CD4-positive, alpha-beta memory T cell (primary cell): ENCODE measurements at regions not wholly inside any gene's neighbourhood (a gene's known extent, or its start where the extent isn't known, plus 50 kb on each side); places are given as distances from the start of the nearest gene placed in this dataset.
A peak's percentile ranks its signal among the peaks of the same experiment; 100 is the strongest.

Experiments used
- CTCF ChIA-PET: fragments of 350-600 bp; sonication (Branson Sonifier 250); formaldehyde crosslinking; loops from one replicate; lab custom pipeline; 2021; ENCODE audit warnings: inconsistent platforms; ENCODE audit not compliant: partially characterized antibody; lab: Charles Lee
- POLR2A ChIA-PET: fragments of 350-600 bp; sonication (Branson Sonifier 250); formaldehyde crosslinking; loops from one replicate; lab custom pipeline; 2021; ENCODE audit not compliant: partially characterized antibody; lab: Charles Lee
- DNase-seq, 5 donors: peaks; one replicate each; pipeline versions ENCODE4 v3.0.0 to v3.0.0-alpha.2; 2020 to 2022; ENCODE audit warnings: mixed read lengths in 1 of 5
- H3K27ac ChIP-seq: one replicate; pipeline ENCODE4 v1.7.0; 2013; ENCODE audit warnings: low read depth, low read length
- H3K27me3 ChIP-seq: 2 replicates; pipeline ENCODE4 v1.7.0; 2013; ENCODE audit warnings: mild to moderate bottlenecking, low read length, moderate library complexity; ENCODE audit not compliant: insufficient read depth
- H3K36me3 ChIP-seq: 2 replicates; pipeline ENCODE4 v1.7.0; 2013; ENCODE audit warnings: mild to moderate bottlenecking, low read length, moderate library complexity; ENCODE audit not compliant: insufficient read depth
- H3K4me1 ChIP-seq: 2 replicates; pipeline ENCODE4 v1.7.0; 2013; ENCODE audit warnings: mild to moderate bottlenecking, low read length, moderate library complexity; ENCODE audit not compliant: insufficient read depth
- H3K4me3 ChIP-seq, 2 donors: one replicate each; pipeline ENCODE4 v1.7.0; 2013; ENCODE audit warnings: low read length in 2 of 2, mild to moderate bottlenecking in 1 of 2
- H3K9me3 ChIP-seq, 2 donors: one replicate each; pipeline ENCODE4 v1.7.0; 2013; ENCODE audit warnings: low read length in 2 of 2, control low read depth in 1 of 2; ENCODE audit not compliant: control insufficient read depth in 1 of 2
- H3K27ac Mint-ChIP-seq, 7 donors: one replicate each; pipeline ENCODE4 v1.8.0; 2020 to 2021; ENCODE audit warnings: mixed read lengths in 7 of 7, mild to moderate bottlenecking in 6 of 7, inconsistent platforms in 3 of 7, moderate library complexity in 3 of 7
- H3K27me3 Mint-ChIP-seq, 2 donors: one replicate each; pipeline ENCODE4 v1.8.0; 2020 to 2021; ENCODE audit warnings: mixed read lengths in 2 of 2
- H3K36me3 Mint-ChIP-seq, 2 donors: one replicate each; pipeline ENCODE4 v1.8.0; 2020 to 2021; ENCODE audit warnings: mixed read lengths in 2 of 2, inconsistent platforms in 1 of 2, mild to moderate bottlenecking in 1 of 2
- H3K4me1 Mint-ChIP-seq, 4 donors: one replicate each; pipeline ENCODE4 v1.8.0; 2020 to 2021; ENCODE audit warnings: mixed read lengths in 4 of 4, mild to moderate bottlenecking in 1 of 4
- H3K4me3 Mint-ChIP-seq, 8 donors: one replicate each; pipeline ENCODE4 v1.8.0; 2020 to 2021; ENCODE audit warnings: mixed read lengths in 8 of 8, mild to moderate bottlenecking in 7 of 8, moderate library complexity in 6 of 8, inconsistent platforms in 3 of 8
- H3K9me3 Mint-ChIP-seq, 8 donors: one replicate each; pipeline ENCODE4 v1.8.0; 2020 to 2021; ENCODE audit warnings: mixed read lengths in 8 of 8, mild to moderate bottlenecking in 5 of 8, inconsistent platforms in 3 of 8, moderate library complexity in 1 of 8
- intact Hi-C: fragments of 100-400 bp; cut with micrococcal nuclease; formaldehyde crosslinking; loops from one replicate; pipeline ENCODE4 v1.15.1; 2023

DNA sequence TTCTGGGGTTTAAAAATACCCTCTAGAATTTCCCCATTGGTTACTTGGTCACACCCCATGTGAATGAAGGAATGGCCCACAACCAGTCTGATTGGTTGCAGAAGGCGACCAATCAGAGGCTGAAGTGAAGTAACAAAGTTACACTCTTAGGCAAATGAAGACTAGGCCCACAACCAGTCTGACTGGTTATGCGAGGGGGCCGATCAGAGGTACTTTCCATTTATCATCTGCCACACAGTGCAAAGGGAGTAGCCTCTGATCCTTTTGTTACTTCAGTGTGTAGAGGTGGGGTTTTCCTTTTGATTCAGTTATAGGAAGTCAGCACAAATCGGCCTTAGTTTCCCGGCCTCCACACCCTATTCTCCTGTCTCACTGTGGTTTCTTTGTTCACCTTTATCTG is 61.2 kb upstream of the SGK1 start:
- H3K27ac Mint-ChIP-seq, result peak overlapping the region in 5 of 7 donors; percentile 57 to 74 (median 64)
- Histone ChIP-seq H3K36me3 (no peaks in the 10 kb centered on the region), H3K27ac (no peak overlapping the region), H3K9me3 (no peaks in the 10 kb centered on the region), H3K4me3 (no peak overlapping the region), H3K27me3 (no peaks in the 10 kb centered on the region), H3K4me1 (peaks cover 24% of the 10 kb centered on the region)
- H3K4me1 Mint-ChIP-seq, result peaks cover 23 to 26% (median 24%) of the 10 kb centered on the region in 4 donors
- H3K9me3 Mint-ChIP-seq, result no peaks in the 10 kb centered on the region
- intact Hi-C loops, result no loop called here
- POLR2A ChIA-PET, result no interaction called here
- H3K4me3 Mint-ChIP-seq, result peak overlapping the region in 5 of 8 donors; percentile 0 to 55 (median 12)
- H3K27me3 Mint-ChIP-seq, result no peaks in the 10 kb centered on the region
- CTCF ChIA-PET, result no interaction called here
- H3K36me3 Mint-ChIP-seq, result no peaks in the 10 kb centered on the region
- peak in 4 of 5 donors; percentile 4 to 49 (median 25) for DNase-seq

GRCh38 chr6:134378426-134378825 is 60.5 kb upstream of the SGK1 start:
- Histone ChIP-seq H3K9me3 (no peaks in the 10 kb centered on the region), H3K4me1 (peaks cover 25% of the 10 kb centered on the region), H3K27me3 (no peaks in the 10 kb centered on the region), H3K4me3 (no peak overlapping the region), H3K36me3 (no peaks in the 10 kb centered on the region), H3K27ac (no peak overlapping the region)
- Mint-ChIP-seq H3K36me3 (no peaks in the 10 kb centered on the region), H3K9me3 (no peaks in the 10 kb centered on the region), H3K27ac (peak overlapping the region in 2 of 7 donors; percentile 25 to 57), H3K4me3 (peak overlapping the region in 3 of 8 donors; percentile 15 to 30 (median 29)), H3K4me1 (peaks cover 23 to 29% (median 26%) of the 10 kb centered on the region in 4 donors), H3K27me3 (no peaks in the 10 kb centered on the region)
- intact Hi-C loops, result no loop called here
- POLR2A ChIA-PET, result no interaction called here
- CTCF ChIA-PET, result no interaction called here
- DNase-seq, result no peak

- Histone ChIP-seq H3K27ac (no peak overlapping the region), H3K27me3 (no peaks in the 10 kb centered on the region), H3K4me3 (no peak overlapping the region), H3K4me1 (peaks cover 42% of the 10 kb centered on the region), H3K36me3 (no peaks in the 10 kb centered on the region), H3K9me3 (no peaks in the 10 kb centered on the region)
- H3K27ac Mint-ChIP-seq, result no peak overlapping the region
- H3K9me3 Mint-ChIP-seq, result no peaks in the 10 kb centered on the region
- intact Hi-C loops, result no loop called here
- H3K36me3 Mint-ChIP-seq, result no peaks in the 10 kb centered on the region
- POLR2A ChIA-PET, result no interaction called here
- CTCF ChIA-PET, result no interaction called here
- no peak for DNase-seq
- peaks cover 37 to 44% (median 41%) of the 10 kb centered on the region in 4 donors for H3K4me1 Mint-ChIP-seq
- H3K27me3 Mint-ChIP-seq, result no peaks in the 10 kb centered on the region
- H3K4me3 Mint-ChIP-seq, result no peak overlapping the region
Measured at GRCh38 chr6:134376785-134377184, 58.9 kb upstream of the SGK1 start.

DNA sequence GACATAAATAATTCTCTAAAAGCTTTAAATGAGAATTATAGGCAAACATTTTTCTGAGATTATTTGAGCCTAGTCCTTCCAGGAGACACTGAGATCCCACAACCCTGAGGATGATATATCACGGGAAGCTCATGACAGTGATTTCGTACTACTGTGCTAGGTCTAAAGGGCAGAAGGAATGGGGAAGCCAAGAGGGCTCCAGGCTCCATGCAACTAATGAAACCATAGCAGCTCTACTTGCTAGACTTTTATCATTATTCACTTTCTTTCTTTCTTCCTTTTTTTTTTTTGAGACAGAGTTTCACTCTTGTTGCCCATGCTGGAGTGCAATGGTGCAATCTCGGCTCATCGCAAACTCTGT is 57.3 kb upstream of the SGK1 start:
- H3K4me1 ChIP-seq, result peaks cover 33% of the 10 kb centered on the region
- no peaks in the 10 kb centered on the region for H3K9me3 ChIP-seq
- intact Hi-C loops, result no loop called here
- Mint-ChIP-seq H3K27me3 (no peaks in the 10 kb centered on the region), H3K4me3 (no peak overlapping the region), H3K4me1 (peaks cover 31 to 37% (median 34%) of the 10 kb centered on the region in 4 donors), H3K9me3 (no peaks in the 10 kb centered on the region), H3K27ac (no peak overlapping the region), H3K36me3 (no peaks in the 10 kb centered on the region)
- H3K27me3 ChIP-seq, result no peaks in the 10 kb centered on the region
- no peak overlapping the region for H3K27ac ChIP-seq
- H3K36me3 ChIP-seq, result no peaks in the 10 kb centered on the region
- ChIA-PET CTCF (interaction anchor here (0.8 to 2.5 kb wide), 3 partner anchors 12 to 263 kb away, joined by 3 to 5 read pairs (median 3); no protein-coding TSS in a partner anchor), POLR2A (no interaction called here)
- DNase-seq, result no peak
- H3K4me3 ChIP-seq, result no peak overlapping the region

GRCh38 chr6:134374491-134375219 is 56.7 kb upstream of the SGK1 start:
- Mint-ChIP-seq H3K9me3 (no peaks in the 10 kb centered on the region), H3K36me3 (no peaks in the 10 kb centered on the region), H3K27me3 (no peaks in the 10 kb centered on the region), H3K27ac (peak overlapping the region in 1 of 7 donors; percentile 19), H3K4me1 (peaks cover 27 to 32% (median 29%) of the 10 kb centered on the region in 4 donors), H3K4me3 (no peak overlapping the region)
- Histone ChIP-seq H3K4me3 (no peak overlapping the region), H3K36me3 (no peaks in the 10 kb centered on the region), H3K27me3 (no peaks in the 10 kb centered on the region), H3K9me3 (no peaks in the 10 kb centered on the region), H3K4me1 (peaks cover 27% of the 10 kb centered on the region), H3K27ac (no peak overlapping the region)
- ChIA-PET POLR2A (no interaction called here), CTCF (interaction anchor here (0.8 to 2.5 kb wide), 2 partner anchors 11 to 262 kb away, joined by 3 to 5 read pairs; no protein-coding TSS in a partner anchor)
- DNase-seq, result no peak
- intact Hi-C loops, result no loop called here

DNA sequence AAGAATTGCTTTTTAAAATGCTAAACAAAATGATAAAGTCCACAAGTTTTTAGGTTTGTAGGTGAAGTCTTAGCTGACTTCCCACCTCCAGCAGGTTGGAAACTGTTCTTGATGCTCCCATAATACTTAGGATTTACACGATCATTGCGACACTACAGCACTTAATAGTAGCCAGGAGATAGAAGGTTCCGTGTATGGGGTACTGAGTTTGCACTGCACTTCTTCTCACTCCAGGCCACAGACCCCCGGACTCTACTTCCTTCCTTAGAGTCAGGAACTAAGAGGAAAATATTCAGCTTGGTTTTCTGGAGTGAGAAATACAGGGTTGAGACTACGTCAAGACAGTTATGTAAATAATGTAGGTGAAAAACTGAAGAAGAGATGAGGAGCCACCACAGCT is 56.1 kb upstream of the SGK1 start:
- no peaks in the 10 kb centered on the region for H3K27me3 ChIP-seq
- no peaks in the 10 kb centered on the region for H3K9me3 ChIP-seq
- ChIA-PET POLR2A (no interaction called here), CTCF (interaction anchor here (0.7 to 2.5 kb wide), 2 partner anchors 10 to 39 kb away, joined by 3 to 5 read pairs; no protein-coding TSS in a partner anchor)
- Mint-ChIP-seq H3K27me3 (no peaks in the 10 kb centered on the region), H3K9me3 (no peaks in the 10 kb centered on the region), H3K27ac (no peak overlapping the region), H3K4me3 (no peak overlapping the region), H3K4me1 (peaks cover 21 to 26% (median 23%) of the 10 kb centered on the region in 4 donors), H3K36me3 (no peaks in the 10 kb centered on the region)
- H3K27ac ChIP-seq, result no peak overlapping the region
- H3K4me3 ChIP-seq, result no peak overlapping the region
- H3K4me1 ChIP-seq, result peaks cover 21% of the 10 kb centered on the region
- no peak for DNase-seq
- no peaks in the 10 kb centered on the region for H3K36me3 ChIP-seq
- intact Hi-C loops, result no loop called here

GRCh38 chr6:134373282-134373922 is 55.5 kb upstream of the SGK1 start:
- Mint-ChIP-seq H3K4me1 (peaks cover 18 to 21% (median 18%) of the 10 kb centered on the region in 4 donors), H3K36me3 (no peaks in the 10 kb centered on the region), H3K9me3 (no peaks in the 10 kb centered on the region), H3K27ac (peak overlapping the region in 4 of 7 donors; percentile 5 to 87 (median 63)), H3K4me3 (peak overlapping the region in 1 of 8 donors; percentile 47), H3K27me3 (no peaks in the 10 kb centered on the region)
- Histone ChIP-seq H3K36me3 (no peaks in the 10 kb centered on the region), H3K4me3 (no peak overlapping the region), H3K27ac (no peak overlapping the region), H3K9me3 (no peaks in the 10 kb centered on the region), H3K27me3 (no peaks in the 10 kb centered on the region), H3K4me1 (peaks cover 18% of the 10 kb centered on the region)
- DNase-seq, result no peak
- CTCF ChIA-PET, result interaction anchor here (0.7 to 2.5 kb wide), 3 partner anchors 10 to 453 kb away, joined by 3 to 5 read pairs (median 3); no protein-coding TSS in a partner anchor
- intact Hi-C loops, result no loop called here
- POLR2A ChIA-PET, result no interaction called here
